IPS DF 6.9 (cell line): ENCODE measurements at regions not wholly inside any gene's neighbourhood (a gene's known extent, or its start where the extent isn't known, plus 50 kb on each side); places are given as distances from the start of the nearest gene placed in this dataset.

Experiments
- DNase-seq: peaks from one replicate; pipeline ENCODE4 v3.0.0-alpha.2; 2013; ENCODE audit warnings: low read depth, low spot score
- H3K27ac ChIP-seq: one replicate; pipeline ENCODE4 v1.5.1; 2013; ENCODE audit warnings: low read length, control low read depth
- H3K27me3 ChIP-seq: 2 replicates; pipeline ENCODE4 v1.6.1; 2013; ENCODE audit warnings: mild to moderate bottlenecking, low read length; ENCODE audit not compliant: control insufficient read depth, insufficient read depth
- H3K36me3 ChIP-seq: 2 replicates; pipeline ENCODE4 v1.6.1; 2013; ENCODE audit warnings: low read length; ENCODE audit not compliant: control insufficient read depth, insufficient read depth
- H3K4me1 ChIP-seq: 2 replicates; pipeline ENCODE4 v1.6.1; 2013; ENCODE audit warnings: low read length; ENCODE audit not compliant: control insufficient read depth, insufficient read depth
- H3K4me3 ChIP-seq: 2 replicates; pipeline ENCODE4 v1.5.1; 2013; ENCODE audit warnings: mild to moderate bottlenecking, low read length
- H3K9me3 ChIP-seq: 2 replicates; pipeline ENCODE4 v1.6.1; 2013; ENCODE audit warnings: low read length, inconsistent platforms; ENCODE audit not compliant: control insufficient read depth, insufficient read depth
- WGBS: extraction: QIAGEN DNeasy Blood & Tissue Kit; methylation state at CpG from one replicate; pipeline ENCODE4 v1.1.7; 2013; ENCODE audit warnings: mixed read lengths, missing lambda C conversion rate; ENCODE audit not compliant: insufficient read length, insufficient coverage; 5-methylcytosine and 5-hydroxymethylcytosine counted together

DNA sequence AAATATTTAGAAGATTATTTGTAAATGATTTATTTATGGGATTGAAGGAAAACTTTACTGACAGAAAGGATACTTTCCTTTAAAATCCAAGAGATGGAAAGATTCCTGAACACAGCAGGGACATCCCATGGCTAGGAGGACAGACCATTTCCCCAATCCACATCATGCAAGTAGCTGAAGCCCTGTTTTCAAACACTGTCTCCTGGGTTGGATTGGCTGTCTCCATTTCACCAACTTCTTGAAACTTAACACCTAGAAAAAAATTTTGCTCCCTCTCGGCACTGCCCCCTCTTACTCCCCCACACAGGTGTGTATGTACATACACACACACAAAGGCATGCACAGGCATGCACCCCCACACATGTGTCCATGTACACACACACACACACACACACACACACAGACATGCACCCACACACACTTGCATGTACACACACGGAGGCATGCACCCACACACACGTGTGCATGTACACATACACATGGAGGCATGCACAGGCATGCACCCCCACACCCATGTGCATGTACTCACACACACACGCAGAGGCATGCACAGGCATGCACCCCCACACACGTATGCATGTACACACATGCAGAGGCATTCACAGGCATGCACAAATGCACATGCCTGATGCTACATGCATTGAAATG is 320.0 kb downstream of the CHRM3 start:
- H3K36me3 ChIP-seq = no peaks in the 10 kb centered on the region
- H3K4me3 ChIP-seq = no peak overlapping the region
- H3K9me3 ChIP-seq = no peaks in the 10 kb centered on the region
- no peak for DNase-seq
- no peak overlapping the region for H3K27ac ChIP-seq
- peaks cover 3% of the 10 kb centered on the region for H3K4me1 ChIP-seq
- WGBS = no CpG with 5 or more reads among the region's 5 CpGs
- no peaks in the 10 kb centered on the region for H3K27me3 ChIP-seq

DNA sequence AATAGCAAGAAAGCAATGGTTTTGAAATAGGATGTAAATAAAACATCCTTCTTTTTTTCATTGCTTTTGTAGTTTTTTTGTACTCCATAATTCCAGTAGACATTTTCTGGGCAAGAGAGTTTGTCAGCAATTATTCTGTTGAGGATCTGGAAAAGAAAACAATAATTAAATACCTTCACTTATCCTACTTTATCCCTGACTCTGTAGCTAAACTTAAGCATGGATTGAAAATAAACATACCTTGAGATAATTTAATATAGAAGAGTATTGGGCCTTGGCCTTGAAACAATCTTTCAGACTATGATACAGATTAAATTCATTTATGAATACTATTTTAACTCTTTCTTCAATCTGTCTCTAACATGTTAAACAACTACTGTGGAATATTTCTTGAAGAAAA is 321.2 kb downstream of the CHRM3 start:
- Histone ChIP-seq H3K27ac (no peak overlapping the region), H3K9me3 (no peaks in the 10 kb centered on the region), H3K4me1 (peaks cover 3% of the 10 kb centered on the region), H3K4me3 (no peak overlapping the region), H3K36me3 (no peaks in the 10 kb centered on the region), H3K27me3 (no peaks in the 10 kb centered on the region)
- DNase-seq = no peak

DNA sequence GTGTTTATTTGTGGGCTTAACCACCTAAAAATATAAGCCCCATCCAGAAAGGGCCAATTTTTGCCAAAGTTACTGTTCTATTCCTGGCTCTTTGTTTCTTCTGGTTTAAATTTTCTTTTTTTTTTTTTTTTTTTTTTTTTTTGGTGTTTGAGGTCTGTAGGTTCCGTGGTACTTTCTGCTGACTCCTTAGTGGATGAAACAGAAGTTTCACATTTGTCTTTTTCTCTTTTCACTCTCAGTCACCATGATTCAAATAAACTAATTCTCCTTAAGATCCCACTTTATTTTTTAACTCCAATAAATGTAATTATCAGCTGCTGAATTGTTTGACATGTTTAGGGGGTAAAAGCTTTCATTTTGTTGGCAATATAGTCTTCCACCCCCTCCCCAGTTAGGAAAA is 322.3 kb downstream of the CHRM3 start:
- H3K4me3 ChIP-seq = no peak overlapping the region
- no peaks in the 10 kb centered on the region for H3K9me3 ChIP-seq
- no peaks in the 10 kb centered on the region for H3K27me3 ChIP-seq
- no CpG with 5 or more reads among the region's 1 CpG for WGBS
- DNase-seq = no peak
- H3K4me1 ChIP-seq = peaks cover 3% of the 10 kb centered on the region
- no peak overlapping the region for H3K27ac ChIP-seq
- no peaks in the 10 kb centered on the region for H3K36me3 ChIP-seq

DNA sequence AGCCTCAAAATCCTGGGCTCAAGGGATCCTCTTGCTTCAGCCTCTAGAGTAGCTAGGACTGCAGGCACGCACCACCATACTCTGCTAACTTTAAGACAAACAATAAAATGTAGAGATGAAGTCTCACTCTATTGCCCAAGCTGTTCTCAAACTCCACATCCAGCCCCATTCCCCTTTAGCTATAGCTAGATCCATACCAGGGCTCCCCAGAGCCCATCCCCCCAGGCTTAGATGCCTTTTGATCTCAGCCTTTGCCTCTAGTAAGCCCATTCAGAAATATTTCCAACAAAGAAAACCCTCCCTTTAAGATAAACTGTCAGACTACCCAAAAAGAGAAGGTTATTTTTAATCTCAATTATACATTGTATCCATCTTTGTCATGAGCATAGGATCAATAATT is 325.4 kb downstream of the CHRM3 start:
- Histone ChIP-seq H3K9me3 (no peaks in the 10 kb centered on the region), H3K4me3 (no peak overlapping the region), H3K36me3 (no peaks in the 10 kb centered on the region), H3K27me3 (no peaks in the 10 kb centered on the region), H3K27ac (no peak overlapping the region), H3K4me1 (no peaks in the 10 kb centered on the region)
- WGBS = no CpG with 5 or more reads among the region's 1 CpG
- DNase-seq = no peak

DNA sequence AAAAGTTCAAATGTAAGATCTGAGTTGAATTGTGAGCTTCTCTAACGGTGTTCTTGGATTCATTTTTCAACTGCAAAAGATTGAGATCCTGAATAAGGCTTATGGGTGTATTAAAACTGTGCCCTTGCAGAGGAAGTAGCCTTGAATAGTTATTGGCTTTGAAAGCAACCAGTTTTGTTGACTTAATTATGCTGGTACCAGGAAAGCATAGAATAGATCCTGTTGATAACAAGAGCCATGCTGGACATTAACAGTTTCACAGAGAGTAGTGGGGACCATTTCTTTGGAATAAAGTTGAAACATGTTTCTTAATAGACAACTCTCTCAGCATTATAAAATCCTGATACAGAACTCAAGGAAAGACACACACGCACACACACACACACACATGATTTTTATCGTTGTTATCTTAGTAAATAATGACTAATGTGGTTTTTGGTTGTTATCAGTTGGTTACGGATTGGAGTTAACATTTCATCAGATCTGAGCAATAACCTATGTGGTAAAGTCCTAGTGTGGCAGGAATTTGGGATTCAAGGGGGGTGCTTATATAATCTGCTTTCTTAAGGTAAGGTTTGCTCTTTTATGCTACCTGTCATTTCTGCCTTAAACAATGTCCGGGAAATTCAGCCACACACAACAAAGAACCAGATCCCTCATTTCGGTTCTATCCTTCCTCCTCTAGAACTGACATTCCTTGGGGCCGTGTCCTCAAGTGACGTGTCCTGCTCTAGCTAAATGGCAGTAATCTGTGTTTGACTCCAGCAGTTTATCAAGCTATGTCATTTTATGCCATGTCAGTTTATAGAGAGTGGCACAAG is 330.9 kb downstream of the CHRM3 start:
- Histone ChIP-seq H3K4me1 (no peaks in the 10 kb centered on the region), H3K27me3 (no peaks in the 10 kb centered on the region), H3K36me3 (no peaks in the 10 kb centered on the region), H3K27ac (no peak overlapping the region), H3K9me3 (no peaks in the 10 kb centered on the region), H3K4me3 (no peak overlapping the region)
- DNase-seq = no peak
- no CpG with 5 or more reads among the region's 8 CpGs for WGBS

DNA sequence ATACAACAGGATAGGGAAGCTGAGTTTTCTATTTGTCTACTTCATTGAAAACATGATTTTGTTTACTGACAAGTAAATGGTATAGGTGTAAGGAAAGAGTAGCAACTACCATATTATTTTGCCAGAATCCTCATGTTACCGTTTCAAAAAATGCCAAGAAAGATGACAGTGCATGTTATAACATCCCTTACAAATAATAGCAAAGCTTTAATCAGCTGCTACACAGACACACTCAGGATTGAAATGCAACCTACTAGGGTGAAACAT is 331.5 kb downstream of the CHRM3 start:
- no peak for DNase-seq
- Histone ChIP-seq H3K9me3 (no peaks in the 10 kb centered on the region), H3K36me3 (no peaks in the 10 kb centered on the region), H3K4me1 (no peaks in the 10 kb centered on the region), H3K4me3 (no peak overlapping the region), H3K27ac (no peak overlapping the region), H3K27me3 (no peaks in the 10 kb centered on the region)
- WGBS = no CpG with 5 or more reads among the region's 1 CpG

DNA sequence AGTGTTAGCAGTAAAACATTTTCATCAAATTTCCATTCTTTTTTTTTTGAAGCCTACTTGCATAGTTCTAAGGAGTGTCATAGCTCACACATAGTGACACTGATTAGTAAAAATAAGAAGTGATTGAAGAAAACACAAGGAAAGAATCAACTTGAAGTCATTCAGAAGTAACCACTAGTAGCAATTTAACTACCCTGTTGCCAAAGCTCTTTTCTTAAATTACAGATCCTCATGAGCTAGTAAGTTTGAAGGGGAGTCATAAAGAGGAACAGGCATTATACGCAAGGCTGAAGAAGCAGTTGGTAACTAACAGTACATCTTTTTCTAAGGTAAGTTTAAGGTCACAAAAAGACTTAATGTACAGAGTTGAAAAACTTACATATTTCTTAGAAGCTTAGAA is 332.2 kb downstream of the CHRM3 start:
- H3K27ac ChIP-seq = no peak overlapping the region

DNA sequence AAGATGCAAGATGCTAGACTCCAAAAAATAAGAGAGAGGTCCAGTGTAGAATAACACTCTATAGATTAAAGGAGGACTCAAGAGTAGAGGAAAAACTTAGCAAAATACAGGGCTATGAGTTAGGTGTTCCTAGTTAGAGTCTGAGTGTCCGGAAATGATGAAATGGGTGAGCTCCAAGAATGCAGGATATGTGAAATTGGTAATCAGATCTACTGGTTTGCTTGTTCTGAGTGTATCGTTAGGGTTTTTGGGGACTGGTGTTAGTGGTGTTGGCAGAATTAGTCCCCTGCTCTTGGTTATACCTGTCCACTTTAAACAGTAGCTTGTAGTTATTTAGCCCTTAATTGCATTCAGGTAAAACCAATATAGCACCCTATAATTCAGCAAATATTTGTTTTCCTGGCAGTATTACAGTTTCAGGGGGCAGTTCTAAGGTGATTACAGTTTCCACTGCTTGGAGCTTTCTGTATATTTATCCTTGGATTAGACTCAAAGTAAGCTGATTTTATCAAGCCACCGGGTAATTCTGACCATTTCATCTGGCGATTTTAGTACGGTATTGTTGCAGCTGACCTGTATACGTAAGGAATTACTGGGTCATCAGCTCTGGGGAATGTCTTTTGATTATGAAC is 332.7 kb downstream of the CHRM3 start:
- no peak overlapping the region for H3K27ac ChIP-seq
- H3K9me3 ChIP-seq = no peaks in the 10 kb centered on the region
- H3K4me1 ChIP-seq = no peaks in the 10 kb centered on the region
- no CpG with 5 or more reads among the region's 6 CpGs for WGBS
- no peaks in the 10 kb centered on the region for H3K36me3 ChIP-seq
- no peak for DNase-seq
- no peak overlapping the region for H3K4me3 ChIP-seq
- H3K27me3 ChIP-seq = no peaks in the 10 kb centered on the region

More for the DNA sequence above, 332.2 kb downstream of the CHRM3 start:
- no CpG with 5 or more reads among the region's 1 CpG for WGBS
- H3K27me3 ChIP-seq = no peaks in the 10 kb centered on the region
- no peak for DNase-seq
- H3K4me1 ChIP-seq = no peaks in the 10 kb centered on the region
- H3K36me3 ChIP-seq = no peaks in the 10 kb centered on the region
- H3K4me3 ChIP-seq = no peak overlapping the region
- H3K9me3 ChIP-seq = no peaks in the 10 kb centered on the region

DNA sequence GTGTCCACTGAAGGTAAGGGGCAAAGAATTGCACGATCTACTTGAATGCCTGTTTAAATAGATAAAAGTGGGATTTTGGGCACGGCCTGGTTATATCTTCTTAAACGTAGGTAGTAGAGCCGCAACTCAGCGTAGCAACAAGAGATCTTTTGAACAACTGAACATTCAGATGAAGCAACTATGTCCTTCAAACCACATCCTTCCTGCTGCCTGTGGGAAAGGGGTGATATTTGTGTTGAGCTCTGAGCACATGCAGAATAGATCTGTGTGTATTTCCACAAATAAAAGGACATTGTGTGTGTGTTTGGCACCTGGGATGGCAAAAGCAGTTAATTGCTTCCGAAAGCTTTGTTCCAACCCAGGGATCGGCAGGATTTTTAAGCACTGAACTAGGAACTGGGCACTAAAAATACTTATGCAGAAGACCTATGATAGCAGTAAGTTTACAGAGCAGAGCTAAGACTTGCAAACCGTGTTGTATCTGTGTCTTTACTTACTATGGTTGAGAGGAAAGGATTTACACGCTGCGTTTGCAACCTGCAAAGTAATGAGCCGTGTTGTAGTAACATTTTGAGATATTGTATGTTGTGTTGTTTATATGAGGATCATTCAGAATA is 333.4 kb downstream of the CHRM3 start:
- no peaks in the 10 kb centered on the region for H3K36me3 ChIP-seq
- DNase-seq = no peak
- no CpG with 5 or more reads among the region's 11 CpGs for WGBS
- H3K4me3 ChIP-seq = no peak overlapping the region
- H3K27ac ChIP-seq = no peak overlapping the region
- H3K27me3 ChIP-seq = no peaks in the 10 kb centered on the region
- no peaks in the 10 kb centered on the region for H3K9me3 ChIP-seq
- H3K4me1 ChIP-seq = no peaks in the 10 kb centered on the region

DNA sequence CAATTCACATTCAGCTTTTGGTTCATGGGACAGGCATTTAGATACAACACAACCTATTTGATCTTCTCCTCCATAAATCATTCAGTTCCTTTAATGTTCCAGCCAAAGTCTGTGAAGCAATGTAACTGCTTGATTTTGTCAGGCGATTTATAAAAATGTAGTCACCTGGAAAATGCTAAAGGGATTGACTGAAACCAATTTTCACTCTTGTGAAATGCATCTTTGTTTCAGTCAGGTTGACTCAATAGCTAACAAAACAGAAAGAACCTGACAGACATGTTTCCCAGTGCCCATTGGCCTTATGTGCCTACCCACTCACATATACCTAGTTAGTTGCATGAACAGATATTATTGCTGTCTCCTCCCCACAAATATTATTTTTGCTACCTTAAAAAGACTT is 335.7 kb downstream of the CHRM3 start:
- DNase-seq = no peak
- H3K27ac ChIP-seq = no peak overlapping the region
- WGBS = no CpG with 5 or more reads among the region's 1 CpG
- no peaks in the 10 kb centered on the region for H3K36me3 ChIP-seq
- H3K4me1 ChIP-seq = no peaks in the 10 kb centered on the region
- no peaks in the 10 kb centered on the region for H3K27me3 ChIP-seq
- H3K9me3 ChIP-seq = no peaks in the 10 kb centered on the region
- H3K4me3 ChIP-seq = no peak overlapping the region
